OCI-LY7 (cell line): ENCODE measurements at regions not wholly inside any gene's neighbourhood (a gene's known extent, or its start where the extent isn't known, plus 50 kb on each side); places are given as distances from the start of the nearest gene placed in this dataset.

Experiments used
- CTCF ChIP-seq: fragments of 200-600 bp; sonication (generic); conservative IDR thresholded peaks from 2 replicates; pipeline ENCODE4 v1.5.1; 2014; ENCODE audit warnings: mild to moderate bottlenecking, antibody characterized with exemption, low read length, moderate library complexity, mixed read lengths
- EZH2phosphoT487 ChIP-seq: fragments of 200-600 bp; sonication (generic); IDR thresholded peaks from 2 replicates; pipeline ENCODE4 v1.6.1; 2018; ENCODE audit warnings: low read depth, borderline replicate concordance, mild to moderate bottlenecking, mixed run types, antibody characterized with exemption, low read length, moderate library complexity, mixed read lengths

GRCh38 chr10:33817605-33818004, 483.1 kb upstream of the NRP1 start:
- TF ChIP-seq EZH2phosphoT487 (no peak), CTCF (no peak)
